Adrenal gland (tissue), 5 donors: ENCODE measurements at regions not wholly inside any gene's neighbourhood (a gene's known extent, or its start where the extent isn't known, plus 50 kb on each side); places are given as distances from the start of the nearest gene placed in this dataset.

Experiments
- CTCF ChIP-seq, 6 experiments: fragments of 450-650 bp in 4 of 6; fragments of 200-600 bp in 2 of 6; sonication (generic) in 1 of 6; IDR thresholded peaks; 1 replicate in 5 of 6; 2 replicates in 1 of 6; pipeline versions ENCODE4 v1.5.1 to v1.8.0; 2016 to 2021; ENCODE audit warnings: antibody characterized with exemption in 6 of 6, mild to moderate bottlenecking in 2 of 6, moderate library complexity in 1 of 6
- POLR2A ChIP-seq, 2 donors: fragments of 450-650 bp; IDR thresholded peaks; one replicate each; pipeline ENCODE4 v1.6.1; 2017; ENCODE audit warnings: antibody characterized with exemption in 2 of 2, mild to moderate bottlenecking in 2 of 2, moderate library complexity in 1 of 2
- donor health status: DM: no; HTN: no; CAD: no.

- TF ChIP-seq POLR2A (IDR thresholded peaks at IDR 0.05) (no peak), CTCF (IDR thresholded peaks at IDR 0.05) (no peak)
Measured at GRCh38 chr2:59046401-59047372, 805.6 kb upstream of the FANCL start.
